Endothelial cell (in vitro differentiated cells): ENCODE measurements at regions not wholly inside any gene's neighbourhood (a gene's known extent, or its start where the extent isn't known, plus 50 kb on each side); places are given as distances from the start of the nearest gene placed in this dataset.

ENCODE experiments used
- DNase-seq: peaks from one replicate; pipeline ENCODE4 v3.0.0; 2021; ENCODE audit warnings: low spot score
- H3K27ac Mint-ChIP-seq: one replicate; pipeline ENCODE4 v1.8.0; 2021; ENCODE audit warnings: mixed read lengths, inconsistent platforms; ENCODE audit not compliant: unreplicated experiment
- H3K27me3 Mint-ChIP-seq: one replicate; pipeline ENCODE4 v1.8.0; 2021; ENCODE audit warnings: mild to moderate bottlenecking, moderate library complexity, mixed read lengths, inconsistent platforms; ENCODE audit not compliant: unreplicated experiment
- H3K36me3 Mint-ChIP-seq: one replicate; pipeline ENCODE4 v1.8.0; 2021; ENCODE audit warnings: mild to moderate bottlenecking, low read depth, mixed read lengths, inconsistent platforms; ENCODE audit not compliant: unreplicated experiment
- H3K4me1 Mint-ChIP-seq: one replicate; pipeline ENCODE4 v1.8.0; 2021; ENCODE audit warnings: mild to moderate bottlenecking, mixed read lengths, inconsistent platforms; ENCODE audit not compliant: unreplicated experiment
- H3K4me3 Mint-ChIP-seq: one replicate; pipeline ENCODE4 v1.8.0; 2021; ENCODE audit warnings: mild to moderate bottlenecking, mixed read lengths, inconsistent platforms; ENCODE audit not compliant: unreplicated experiment
- H3K9me3 Mint-ChIP-seq: one replicate; pipeline ENCODE4 v1.8.0; 2021; ENCODE audit warnings: mixed read lengths, inconsistent platforms; ENCODE audit not compliant: unreplicated experiment
- TF ChIP-seq, protein P1 (sequence below): fragments of 200-600 bp; sonication (generic); IDR thresholded peaks from one replicate; pipeline ENCODE4 v1.5.0; 2021; ENCODE audit warnings: antibody characterized with exemption; ENCODE audit not compliant: unreplicated experiment

DNA sequence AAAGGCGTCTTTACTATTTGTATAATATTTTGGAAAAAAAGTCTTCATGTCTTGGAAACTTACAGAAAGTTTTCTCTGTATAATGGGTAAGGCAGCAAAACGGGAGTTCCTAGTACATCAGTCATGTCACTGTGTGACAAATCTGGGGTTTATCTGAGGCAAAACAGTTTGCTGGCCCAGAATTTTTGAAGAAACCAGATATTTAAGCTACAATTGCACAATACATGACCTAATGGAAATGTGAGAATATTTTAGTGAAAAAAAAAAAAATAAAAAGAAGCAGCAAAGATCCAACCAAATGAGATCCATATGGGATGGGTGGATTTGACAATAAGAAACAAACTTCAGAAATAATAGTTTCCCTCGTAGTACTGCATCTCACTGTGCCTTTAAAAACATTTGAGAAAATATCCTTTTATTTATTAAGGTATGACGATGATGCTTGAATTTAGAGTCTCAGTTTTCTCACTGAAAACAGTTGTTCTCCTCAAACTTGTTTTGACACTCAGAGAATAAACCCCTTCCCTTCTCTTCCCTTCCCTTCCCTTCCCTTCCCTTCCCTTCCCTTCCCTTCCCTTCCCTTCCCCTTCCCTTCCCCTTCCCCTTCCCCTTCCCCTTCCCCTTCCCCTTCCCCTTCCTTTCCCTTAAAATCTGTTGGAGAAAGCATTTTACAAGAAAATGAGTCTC, 180.5 kb upstream of the TUT7 start:
- H3K4me3 Mint-ChIP-seq: no peak overlapping the region
- TF ChIP-seq, protein P1, sequence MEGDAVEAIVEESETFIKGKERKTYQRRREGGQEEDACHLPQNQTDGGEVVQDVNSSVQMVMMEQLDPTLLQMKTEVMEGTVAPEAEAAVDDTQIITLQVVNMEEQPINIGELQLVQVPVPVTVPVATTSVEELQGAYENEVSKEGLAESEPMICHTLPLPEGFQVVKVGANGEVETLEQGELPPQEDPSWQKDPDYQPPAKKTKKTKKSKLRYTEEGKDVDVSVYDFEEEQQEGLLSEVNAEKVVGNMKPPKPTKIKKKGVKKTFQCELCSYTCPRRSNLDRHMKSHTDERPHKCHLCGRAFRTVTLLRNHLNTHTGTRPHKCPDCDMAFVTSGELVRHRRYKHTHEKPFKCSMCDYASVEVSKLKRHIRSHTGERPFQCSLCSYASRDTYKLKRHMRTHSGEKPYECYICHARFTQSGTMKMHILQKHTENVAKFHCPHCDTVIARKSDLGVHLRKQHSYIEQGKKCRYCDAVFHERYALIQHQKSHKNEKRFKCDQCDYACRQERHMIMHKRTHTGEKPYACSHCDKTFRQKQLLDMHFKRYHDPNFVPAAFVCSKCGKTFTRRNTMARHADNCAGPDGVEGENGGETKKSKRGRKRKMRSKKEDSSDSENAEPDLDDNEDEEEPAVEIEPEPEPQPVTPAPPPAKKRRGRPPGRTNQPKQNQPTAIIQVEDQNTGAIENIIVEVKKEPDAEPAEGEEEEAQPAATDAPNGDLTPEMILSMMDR: no peak
- H3K4me1 Mint-ChIP-seq: no peaks in the 10 kb centered on the region
- DNase-seq: no peak
- no peak overlapping the region for H3K27ac Mint-ChIP-seq
- H3K36me3 Mint-ChIP-seq: no peaks in the 10 kb centered on the region
- no peaks in the 10 kb centered on the region for H3K9me3 Mint-ChIP-seq
- no peaks in the 10 kb centered on the region for H3K27me3 Mint-ChIP-seq

DNA sequence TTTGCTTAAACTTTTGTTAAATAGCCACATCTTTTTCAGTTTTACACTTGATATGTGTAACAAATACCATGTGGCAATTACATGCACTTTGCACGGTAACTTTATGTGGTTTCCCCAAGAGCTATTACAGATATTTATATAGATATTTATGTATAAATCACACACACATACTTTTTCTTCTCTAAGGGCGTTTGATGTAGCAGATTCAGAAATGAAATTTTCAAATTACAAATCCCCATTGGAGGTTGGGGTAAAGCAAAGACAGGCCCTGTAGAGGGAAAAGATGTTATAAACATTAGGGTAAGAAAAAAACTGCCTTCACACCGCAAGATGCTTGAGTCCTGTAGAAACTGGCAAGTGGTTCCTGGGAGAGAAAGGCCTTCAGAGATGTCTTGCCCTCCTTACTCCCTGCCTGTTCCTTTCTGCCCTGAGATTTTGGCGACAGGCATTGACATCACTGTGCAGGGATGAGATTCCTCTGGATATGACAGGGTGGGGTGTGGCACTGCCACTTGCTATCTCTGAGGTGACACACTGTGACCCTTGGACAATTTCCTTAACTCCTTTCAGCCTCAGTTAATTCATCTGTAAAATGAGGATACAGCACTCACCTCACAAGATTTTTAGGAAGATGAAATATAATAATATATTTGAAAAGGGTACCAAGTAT, 177.9 kb upstream of the TUT7 start:
- Mint-ChIP-seq H3K27me3 (no peaks in the 10 kb centered on the region), H3K27ac (no peak overlapping the region), H3K4me1 (no peaks in the 10 kb centered on the region), H3K36me3 (no peaks in the 10 kb centered on the region), H3K9me3 (no peaks in the 10 kb centered on the region), H3K4me3 (no peak overlapping the region)
- TF ChIP-seq, protein P1: no peak
- no peak for DNase-seq

DNA sequence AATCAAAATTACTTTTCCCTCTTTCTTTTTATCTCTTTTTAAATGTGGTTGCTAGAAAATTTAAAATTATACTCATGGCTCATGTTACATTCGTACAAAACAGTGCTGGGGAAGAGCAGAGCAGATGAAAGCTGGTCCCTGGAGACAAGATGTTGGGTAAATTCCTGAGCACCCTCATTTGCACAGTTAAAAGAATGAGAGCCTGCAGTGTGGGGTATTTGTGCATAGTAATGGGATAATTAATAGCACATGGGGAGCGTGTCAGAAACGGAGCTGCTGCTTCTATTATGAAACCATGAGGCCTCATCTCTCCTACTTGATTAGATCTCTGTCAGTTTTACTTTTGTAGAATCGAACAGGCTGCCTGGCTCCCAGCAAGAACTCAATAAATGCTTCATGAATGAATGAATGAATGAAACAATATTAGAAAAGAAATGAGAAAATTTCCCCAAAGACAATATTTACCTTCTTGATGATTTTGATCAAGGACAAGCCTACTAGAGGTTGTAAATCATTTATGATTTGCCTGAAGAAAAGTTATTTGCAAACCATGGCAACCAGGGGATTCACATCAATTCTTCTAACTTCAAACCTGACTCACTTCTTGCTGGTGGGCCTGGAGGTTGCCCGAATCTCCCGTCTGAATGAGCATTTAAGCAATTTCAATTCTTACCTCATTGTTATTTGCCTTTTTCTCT, 177.2 kb upstream of the TUT7 start:
- Mint-ChIP-seq H3K36me3 (no peaks in the 10 kb centered on the region), H3K4me1 (peaks cover under 1% of the 10 kb centered on the region), H3K9me3 (no peaks in the 10 kb centered on the region), H3K4me3 (no peak overlapping the region), H3K27ac (no peak overlapping the region), H3K27me3 (no peaks in the 10 kb centered on the region)
- DNase-seq: no peak
- TF ChIP-seq, protein P1: no peak

DNA sequence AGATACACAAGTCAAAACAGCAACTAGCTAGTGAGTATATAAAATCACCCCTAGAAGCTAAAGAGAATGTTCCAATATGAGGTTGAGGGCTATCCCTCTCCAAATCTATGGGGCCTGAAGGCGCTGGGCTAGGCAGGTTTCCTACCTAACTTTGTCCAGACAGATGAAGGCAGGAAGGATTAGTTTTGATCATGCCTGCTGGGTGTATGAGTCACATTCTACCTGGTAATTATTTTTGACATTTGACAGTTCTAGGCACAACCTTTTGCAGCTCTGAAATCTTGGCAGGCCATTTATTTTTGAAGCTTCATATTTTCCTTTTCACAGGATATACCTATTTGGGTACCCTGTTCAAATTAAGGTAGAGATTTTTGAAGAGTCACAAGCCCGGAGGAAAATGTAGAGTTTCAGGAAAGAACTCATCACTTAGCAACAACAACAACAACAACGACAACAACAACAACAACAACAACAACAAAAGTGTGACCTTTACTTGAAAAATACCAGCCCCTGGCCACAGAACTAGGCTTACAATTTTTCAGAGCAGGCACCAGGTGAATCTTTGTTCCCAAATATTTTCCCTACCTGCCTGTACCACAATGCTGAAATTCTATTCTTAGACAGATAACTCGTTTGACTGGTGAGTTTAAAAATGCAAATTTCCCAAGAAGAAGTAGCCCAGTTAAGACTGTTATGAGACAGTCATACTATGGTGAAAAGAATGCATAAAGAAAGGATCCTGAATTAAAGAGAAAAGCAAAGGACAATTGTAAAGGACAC, 175.5 kb upstream of the TUT7 start:
- Mint-ChIP-seq H3K4me3 (no peak overlapping the region), H3K9me3 (no peaks in the 10 kb centered on the region), H3K4me1 (peaks cover 9% of the 10 kb centered on the region), H3K27me3 (no peaks in the 10 kb centered on the region), H3K36me3 (no peaks in the 10 kb centered on the region), H3K27ac (no peak overlapping the region)
- DNase-seq: no peak
- TF ChIP-seq, protein P1: no peak
